ENCODE measurements at regions not wholly inside any gene's neighbourhood (a gene's known extent, or its start where the extent isn't known, plus 50 kb on each side); places are given as distances from the start of the nearest gene placed in this dataset.

DNA sequence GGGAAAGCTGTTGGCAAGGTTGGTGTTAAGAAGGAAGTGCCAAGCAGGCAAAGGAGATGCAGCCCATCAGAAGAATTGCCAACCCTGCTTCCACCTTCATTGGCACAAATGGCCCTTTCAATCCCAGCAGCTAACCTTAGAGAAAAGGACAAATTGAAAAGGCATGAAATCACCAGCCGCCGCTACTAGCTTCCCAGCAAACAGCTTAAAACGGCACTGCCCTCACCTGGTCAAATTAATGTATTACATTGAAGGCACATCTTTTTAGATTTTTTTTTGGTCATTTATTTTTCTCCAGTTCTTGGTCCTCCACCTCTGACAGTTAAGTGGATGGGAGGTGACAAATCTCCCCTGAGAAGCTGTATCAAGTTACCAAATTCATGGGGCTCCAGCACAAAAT lies 51.0 kb upstream of the NHSL2 start:
- H3K27ac Mint-ChIP-seq (ENCODE audit: unreplicated experiment) = no peak overlapping the region
- no peak overlapping the region for H3K4me3 Mint-ChIP-seq
- H3K4me1 Mint-ChIP-seq = peaks cover 6% of the 10 kb centered on the region
- TF ChIP-seq, protein P1, sequence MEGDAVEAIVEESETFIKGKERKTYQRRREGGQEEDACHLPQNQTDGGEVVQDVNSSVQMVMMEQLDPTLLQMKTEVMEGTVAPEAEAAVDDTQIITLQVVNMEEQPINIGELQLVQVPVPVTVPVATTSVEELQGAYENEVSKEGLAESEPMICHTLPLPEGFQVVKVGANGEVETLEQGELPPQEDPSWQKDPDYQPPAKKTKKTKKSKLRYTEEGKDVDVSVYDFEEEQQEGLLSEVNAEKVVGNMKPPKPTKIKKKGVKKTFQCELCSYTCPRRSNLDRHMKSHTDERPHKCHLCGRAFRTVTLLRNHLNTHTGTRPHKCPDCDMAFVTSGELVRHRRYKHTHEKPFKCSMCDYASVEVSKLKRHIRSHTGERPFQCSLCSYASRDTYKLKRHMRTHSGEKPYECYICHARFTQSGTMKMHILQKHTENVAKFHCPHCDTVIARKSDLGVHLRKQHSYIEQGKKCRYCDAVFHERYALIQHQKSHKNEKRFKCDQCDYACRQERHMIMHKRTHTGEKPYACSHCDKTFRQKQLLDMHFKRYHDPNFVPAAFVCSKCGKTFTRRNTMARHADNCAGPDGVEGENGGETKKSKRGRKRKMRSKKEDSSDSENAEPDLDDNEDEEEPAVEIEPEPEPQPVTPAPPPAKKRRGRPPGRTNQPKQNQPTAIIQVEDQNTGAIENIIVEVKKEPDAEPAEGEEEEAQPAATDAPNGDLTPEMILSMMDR (conservative IDR thresholded peaks at IDR 0.05) = peak; percentile 67
- peaks cover 15% of the 10 kb centered on the region for H3K9me3 Mint-ChIP-seq
- peak; percentile 51 for DNase-seq (ENCODE audit: low read depth, low spot score)
- H3K36me3 Mint-ChIP-seq (ENCODE audit: low read depth) = no peaks in the 10 kb centered on the region
- H3K27me3 Mint-ChIP-seq (ENCODE audit: low read depth) = no peaks in the 10 kb centered on the region
